IMR-90 (cell line): ENCODE measurements at regions not wholly inside any gene's neighbourhood (a gene's known extent, or its start where the extent isn't known, plus 50 kb on each side); places are given as distances from the start of the nearest gene placed in this dataset.
"Not testable (repeated sequence)": the region's sequence is repeated elsewhere in the genome, so short reads cannot be mapped to it uniquely, and the experiment has no call there.

Source experiments
- ATAC-seq: fragments of 200-7000 bp; cut with Tn5 transposase; 2 replicates; pipeline ENCODE4 v1.9.1; 2020; ENCODE audit warnings: low read depth, mild to moderate bottlenecking, moderate library complexity
- BruUV-seq: library from RNA; stranded (reverse); fragments of 400-500 nt; replicated peaks from 2 replicates; lab custom pipeline; 2021; lab: Mats Ljungman, UMichigan
- CTCF ChIA-PET: fragments of 300-600 bp; formaldehyde crosslinking; extraction: SDS; loops from one replicate; lab custom pipeline; 2021; ENCODE audit warnings: antibody characterized with exemption; lab: Yijun Ruan, JAX
- POLR2A ChIA-PET: fragments of 300-600 bp; sonication (Branson Sonifier 250); formaldehyde crosslinking; loops from one replicate; lab custom pipeline; 2022; ENCODE audit warnings: antibody characterized with exemption; ENCODE audit not compliant: unreplicated experiment; lab: Charles Lee
- DNase-seq: peaks from one replicate; pipeline ENCODE4 v3.0.0; 2013
- H2AFZ ChIP-seq: replicated peaks from 2 replicates; pipeline ENCODE3; 2013; ENCODE audit warnings: low read length, mild to moderate bottlenecking; ENCODE audit not compliant: poor library complexity
- H2AK5ac ChIP-seq: 2 replicates; pipeline ENCODE4 v1.6.1; 2013; ENCODE audit warnings: low read depth, low read length, inconsistent platforms
- H2AK9ac ChIP-seq: replicated peaks from 2 replicates; pipeline ENCODE3; 2013; ENCODE audit warnings: mild to moderate bottlenecking, low read depth, low read length, moderate library complexity; ENCODE audit not compliant: poor library complexity
- H2BK120ac ChIP-seq: 2 replicates; pipeline ENCODE4 v1.6.1; 2013; ENCODE audit warnings: low read depth, low read length, inconsistent platforms
- H2BK15ac ChIP-seq: 3 replicates; pipeline ENCODE4 v1.6.1; 2013; ENCODE audit warnings: low read depth, low read length, inconsistent platforms
- H2BK20ac ChIP-seq: 2 replicates; pipeline ENCODE4 v1.6.1; 2013; ENCODE audit warnings: low read depth, mild to moderate bottlenecking, inconsistent platforms, low read length, moderate library complexity
- H2BK5ac ChIP-seq: 2 replicates; pipeline ENCODE4 v1.6.1; 2013; ENCODE audit warnings: mild to moderate bottlenecking, low read depth, low read length, inconsistent platforms; ENCODE audit not compliant: poor library complexity, severe bottlenecking
- H3K14ac ChIP-seq: replicated peaks from 2 replicates; pipeline ENCODE4 v1.6.1; 2013; ENCODE audit warnings: low read depth, low read length, inconsistent platforms
- H3K18ac ChIP-seq: 2 replicates; pipeline ENCODE4 v1.6.1; 2013; ENCODE audit warnings: low read depth, low read length, control low read depth
- H3K23ac ChIP-seq: 2 replicates; pipeline ENCODE4 v1.6.1; 2013; ENCODE audit warnings: low read depth, low read length, inconsistent platforms
- H3K27ac ChIP-seq: 2 replicates; pipeline ENCODE4 v1.5.1; 2013; ENCODE audit warnings: mild to moderate bottlenecking, control low read depth, low read length; ENCODE audit not compliant: insufficient read depth
- H3K27me3 ChIP-seq: 2 replicates; pipeline ENCODE4 v1.6.1; 2013; ENCODE audit warnings: low read length; ENCODE audit not compliant: control insufficient read depth, insufficient read depth
- H3K36me3 ChIP-seq: 2 replicates; pipeline ENCODE4 v1.6.1; 2013; ENCODE audit warnings: low read length, mixed read lengths; ENCODE audit not compliant: control insufficient read depth, insufficient read depth
- H3K4ac ChIP-seq: 2 replicates; pipeline ENCODE4 v1.6.1; 2013; ENCODE audit warnings: low read depth, low read length, inconsistent platforms
- H3K4me1 ChIP-seq: 2 replicates; pipeline ENCODE4 v1.6.1; 2013; ENCODE audit warnings: low read length, mixed read lengths; ENCODE audit not compliant: control insufficient read depth, insufficient read depth
- H3K4me2 ChIP-seq: 2 replicates; pipeline ENCODE4 v1.6.1; 2013; ENCODE audit warnings: low read depth, mild to moderate bottlenecking, control low read depth, low read length, moderate library complexity
- H3K4me3 ChIP-seq: 2 replicates; pipeline ENCODE4 v1.5.1; 2013; ENCODE audit warnings: low read depth, mild to moderate bottlenecking, control low read depth, low read length, moderate library complexity; ENCODE audit not compliant: insufficient read depth
- H3K56ac ChIP-seq: 2 replicates; pipeline ENCODE4 v1.6.1; 2013; ENCODE audit warnings: low read length, inconsistent platforms; ENCODE audit not compliant: insufficient read depth; ENCODE audit errors: extremely low read depth
- H3K79me1 ChIP-seq, 2 experiments: 2 replicates each; pipeline ENCODE4 v1.6.1; 2013; ENCODE audit warnings: low read length in 2 of 2, inconsistent platforms in 1 of 2, low read depth in 1 of 2
- H3K9ac ChIP-seq: 2 replicates; pipeline ENCODE4 v1.6.1; 2013; ENCODE audit warnings: low read depth, low read length, control low read depth
- H3K9me1 ChIP-seq: 2 replicates; pipeline ENCODE4 v1.6.1; 2013; ENCODE audit warnings: low read length, inconsistent platforms; ENCODE audit not compliant: insufficient read depth
- H3K9me3 ChIP-seq: 2 replicates; pipeline ENCODE4 v1.6.1; 2013; ENCODE audit warnings: low read length; ENCODE audit not compliant: control insufficient read depth, insufficient read depth
- H4K20me1 ChIP-seq: 2 replicates; pipeline ENCODE4 v1.6.1; 2013; ENCODE audit warnings: low read length, inconsistent platforms; ENCODE audit not compliant: insufficient read depth
- H4K5ac ChIP-seq: 2 replicates; pipeline ENCODE4 v1.6.1; 2013; ENCODE audit warnings: mild to moderate bottlenecking, low read depth, low read length, control low read depth
- H4K8ac ChIP-seq, 2 experiments: 2 replicates each; pipeline ENCODE4 v1.6.1; 2013; ENCODE audit warnings: low read depth in 2 of 2, low read length in 2 of 2, control low read depth in 1 of 2, inconsistent platforms in 1 of 2
- H4K91ac ChIP-seq: 2 replicates; pipeline ENCODE4 v1.6.1; 2013; ENCODE audit warnings: low read depth, low read length, inconsistent platforms; ENCODE audit not compliant: insufficient read depth
- RAD21 ChIP-seq: IDR thresholded peaks from 2 replicates; pipeline ENCODE4 v1.6.1; 2012; ENCODE audit warnings: low read length, improper control_type of control experiment
- SMC3 ChIP-seq: fragments of 150-350 bp; IDR thresholded peaks from 2 replicates; pipeline ENCODE4 v1.6.1; 2016; ENCODE audit warnings: low read depth, mild to moderate bottlenecking, antibody characterized with exemption, low read length, moderate library complexity
- WGBS, 2 experiments: methylation state at CpG; one replicate each; pipeline versions ENCODE4 v1.1.5 to v1.1.7; 2013; ENCODE audit warnings: missing lambda C conversion rate in 2 of 2; ENCODE audit not compliant: insufficient read length in 1 of 2; ENCODE audit errors: extremely low coverage in 2 of 2; 5-methylcytosine and 5-hydroxymethylcytosine counted together
- dilution Hi-C: fragments of 300-500 bp; cut with HindIII; formaldehyde crosslinking; loops from one replicate; pipeline ENCODE4 v1.14.3; 2018; ENCODE audit warnings: low sequenced_read_pairs; ENCODE audit not compliant: unreplicated experiment
- in situ Hi-C: fragments of 300-500 bp; cut with MboI; formaldehyde crosslinking; loops from 3 replicates; pipeline ENCODE4 v1.14.3; 2019; ENCODE audit warnings: low sequenced_read_pairs, inconsistent platforms, mixed read lengths
- intact Hi-C: fragments of 100-400 bp; cut with micrococcal nuclease; formaldehyde crosslinking; loops from 2 replicates; pipeline ENCODE4 v1.10.0; 2022
- TF ChIP-seq, protein P1 (sequence below): conservative IDR thresholded peaks from 2 replicates; pipeline ENCODE4 v1.5.1; 2012; ENCODE audit warnings: mild to moderate bottlenecking, low read depth, low read length, improper control_type of control experiment

- DNase-seq (peak; percentile 2), ATAC-seq (peak; percentile 51)
- H3K4me1 ChIP-seq, H3K9me3 ChIP-seq, H3K4ac ChIP-seq, H3K36me3 ChIP-seq, H3K14ac ChIP-seq, H3K9me1 ChIP-seq, H3K79me1 ChIP-seq, H3K27ac ChIP-seq, H3K23ac ChIP-seq, H2BK20ac ChIP-seq, H3K27me3 ChIP-seq, H4K20me1 ChIP-seq, H4K91ac ChIP-seq, H2AK9ac ChIP-seq, in situ Hi-C loops, H2BK15ac ChIP-seq, H3K18ac ChIP-seq, BruUV-seq, H3K9ac ChIP-seq, POLR2A ChIA-PET, H2AK5ac ChIP-seq, CTCF ChIA-PET, H2BK120ac ChIP-seq, H2BK5ac ChIP-seq, H4K8ac ChIP-seq, H4K5ac ChIP-seq, dilution Hi-C loops, H3K56ac ChIP-seq: not testable (repeated sequence)
- Histone ChIP-seq H2AFZ (peak overlapping the region; percentile 51), H3K4me2 (peak overlapping the region; percentile 59; the same call in 1 of the 2 replicates), H3K4me3 (peak overlapping the region; percentile 30; the same call in 1 of the 2 replicates)
- 2% methylated on average over 27 of the region's 81 CpGs; no CpG with 5 or more reads in 1 of the 2 experiments for WGBS, 2 experiments
- TF ChIP-seq RAD21 (peak; percentile 38), SMC3 (peak; percentile 28; the same call in 1 of the 2 replicates)
- TF ChIP-seq, protein P1, sequence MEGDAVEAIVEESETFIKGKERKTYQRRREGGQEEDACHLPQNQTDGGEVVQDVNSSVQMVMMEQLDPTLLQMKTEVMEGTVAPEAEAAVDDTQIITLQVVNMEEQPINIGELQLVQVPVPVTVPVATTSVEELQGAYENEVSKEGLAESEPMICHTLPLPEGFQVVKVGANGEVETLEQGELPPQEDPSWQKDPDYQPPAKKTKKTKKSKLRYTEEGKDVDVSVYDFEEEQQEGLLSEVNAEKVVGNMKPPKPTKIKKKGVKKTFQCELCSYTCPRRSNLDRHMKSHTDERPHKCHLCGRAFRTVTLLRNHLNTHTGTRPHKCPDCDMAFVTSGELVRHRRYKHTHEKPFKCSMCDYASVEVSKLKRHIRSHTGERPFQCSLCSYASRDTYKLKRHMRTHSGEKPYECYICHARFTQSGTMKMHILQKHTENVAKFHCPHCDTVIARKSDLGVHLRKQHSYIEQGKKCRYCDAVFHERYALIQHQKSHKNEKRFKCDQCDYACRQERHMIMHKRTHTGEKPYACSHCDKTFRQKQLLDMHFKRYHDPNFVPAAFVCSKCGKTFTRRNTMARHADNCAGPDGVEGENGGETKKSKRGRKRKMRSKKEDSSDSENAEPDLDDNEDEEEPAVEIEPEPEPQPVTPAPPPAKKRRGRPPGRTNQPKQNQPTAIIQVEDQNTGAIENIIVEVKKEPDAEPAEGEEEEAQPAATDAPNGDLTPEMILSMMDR, result peak; percentile 52
- intact Hi-C loops, result loop anchor here (1.0 kb wide), 1 partner anchor 531 kb away; no protein-coding TSS in a partner anchor
These were observed 88.1 kb downstream of the DEFB131A start for GRCh38 chr4:9532134-9532862.

GRCh38 chr4:9532863-9533192 lies 88.6 kb downstream of the DEFB131A start:
- H3K27me3 ChIP-seq, result not testable (repeated sequence)

More at GRCh38 chr4:9532863-9533192, 88.6 kb downstream of the DEFB131A start:
- H4K20me1 ChIP-seq, H3K9me3 ChIP-seq, in situ Hi-C loops, H2BK15ac ChIP-seq, H3K14ac ChIP-seq, CTCF ChIA-PET, H3K18ac ChIP-seq, POLR2A ChIA-PET, H2AK5ac ChIP-seq, H3K9me1 ChIP-seq, H3K56ac ChIP-seq, BruUV-seq, H2BK120ac ChIP-seq, H4K91ac ChIP-seq, H3K27ac ChIP-seq, H2AK9ac ChIP-seq, H2BK20ac ChIP-seq, H3K4me1 ChIP-seq, H2AFZ ChIP-seq, H3K4me2 ChIP-seq, ATAC-seq, H4K5ac ChIP-seq, H3K4me3 ChIP-seq, H3K23ac ChIP-seq, dilution Hi-C loops, H3K36me3 ChIP-seq, H3K9ac ChIP-seq, H4K8ac ChIP-seq, H3K4ac ChIP-seq, H2BK5ac ChIP-seq, H3K79me1 ChIP-seq, DNase-seq: not testable (repeated sequence)
- intact Hi-C loops, result loop anchor here (1.0 kb wide), 1 partner anchor 530 kb away; no protein-coding TSS in a partner anchor
- no CpG with 5 or more reads among the region's 15 CpGs for WGBS, 2 experiments
